ENCODE measurements at regions not wholly inside any gene's neighbourhood (a gene's known extent, or its start where the extent isn't known, plus 50 kb on each side); places are given as distances from the start of the nearest gene placed in this dataset.

- Histone ChIP-seq H3K27me3 (ENCODE audit: insufficient read depth, low read length) (no peaks in the 10 kb centered on the region), H3F3A (ENCODE audit: insufficient read depth, low read length) (no peaks in the 10 kb centered on the region), H2AFZ (ENCODE audit: low read length) (no peak overlapping the region)
Measured at GRCh38 chrY:15559169-15559568, 1034.8 kb downstream of the NLGN4Y start.

GRCh38 chrY:15560840-15561239 lies 1036.5 kb downstream of the NLGN4Y start:
- TF ChIP-seq CTCF (IDR thresholded peaks at IDR 0.05; ENCODE audit: low read length) (no peak), EZH2 (IDR thresholded peaks at IDR 0.05; ENCODE audit: borderline replicate concordance, low read length) (no peak)

More at GRCh38 chrY:15559169-15559568, 1034.8 kb downstream of the NLGN4Y start:
- TF ChIP-seq EZH2 (IDR thresholded peaks at IDR 0.05; ENCODE audit: borderline replicate concordance, low read length) (no peak), CTCF (IDR thresholded peaks at IDR 0.05; ENCODE audit: low read length) (peak; percentile 37; the same call in 1 of the 2 replicates)
- Histone ChIP-seq H3K4me3 (ENCODE audit: low read depth, low read length, poor library complexity, severe bottlenecking) (no peak overlapping the region), H3K4me1 (ENCODE audit: insufficient read depth, low read length, severe bottlenecking) (peaks cover 12% of the 10 kb centered on the region), H3K4me2 (ENCODE audit: low read length) (no peak overlapping the region), H4K20me1 (ENCODE audit: insufficient read depth, low read length) (no peaks in the 10 kb centered on the region), H3K27ac (ENCODE audit: low read depth, low read length, poor library complexity, severe bottlenecking) (no peak overlapping the region), H3K9me2 (ENCODE audit: low read depth, low read length) (no peaks in the 10 kb centered on the region), H3K79me2 (ENCODE audit: insufficient read depth, low read length) (no peaks in the 10 kb centered on the region), H3K9me3 (ENCODE audit: low read length) (no peaks in the 10 kb centered on the region), H3K36me3 (ENCODE audit: insufficient read depth, low read length) (no peaks in the 10 kb centered on the region), H3K9ac (ENCODE audit: low read length) (no peak overlapping the region)

GRCh38 chrY:15561501-15562289 lies 1037.4 kb downstream of the NLGN4Y start:
- Histone ChIP-seq H3K9ac (ENCODE audit: low read length) (no peak overlapping the region), H3K4me3 (ENCODE audit: low read depth, low read length, poor library complexity, severe bottlenecking) (no peak overlapping the region), H3K27me3 (ENCODE audit: insufficient read depth, low read length) (no peaks in the 10 kb centered on the region), H2AFZ (ENCODE audit: low read length) (no peak overlapping the region), H3K36me3 (ENCODE audit: insufficient read depth, low read length) (no peaks in the 10 kb centered on the region), H3K9me2 (ENCODE audit: low read depth, low read length) (no peaks in the 10 kb centered on the region), H3K4me1 (ENCODE audit: insufficient read depth, low read length, severe bottlenecking) (peaks cover 7% of the 10 kb centered on the region), H4K20me1 (ENCODE audit: insufficient read depth, low read length) (no peaks in the 10 kb centered on the region), H3K9me3 (ENCODE audit: low read length) (no peaks in the 10 kb centered on the region), H3K27ac (ENCODE audit: low read depth, low read length, poor library complexity, severe bottlenecking) (no peak overlapping the region), H3K79me2 (ENCODE audit: insufficient read depth, low read length) (no peaks in the 10 kb centered on the region), H3F3A (ENCODE audit: insufficient read depth, low read length) (no peaks in the 10 kb centered on the region), H3K4me2 (ENCODE audit: low read length) (no peak overlapping the region)
- TF ChIP-seq EZH2 (IDR thresholded peaks at IDR 0.05; ENCODE audit: borderline replicate concordance, low read length): no peak
- TF ChIP-seq CTCF (IDR thresholded peaks at IDR 0.05; ENCODE audit: low read length): no peak

More at GRCh38 chrY:15560840-15561239, 1036.5 kb downstream of the NLGN4Y start:
- Histone ChIP-seq H3K9ac (ENCODE audit: low read length) (no peak overlapping the region), H3K4me1 (ENCODE audit: insufficient read depth, low read length, severe bottlenecking) (peaks cover 7% of the 10 kb centered on the region), H3K27ac (ENCODE audit: low read depth, low read length, poor library complexity, severe bottlenecking) (no peak overlapping the region), H3F3A (ENCODE audit: insufficient read depth, low read length) (no peaks in the 10 kb centered on the region), H3K4me3 (ENCODE audit: low read depth, low read length, poor library complexity, severe bottlenecking) (no peak overlapping the region), H3K79me2 (ENCODE audit: insufficient read depth, low read length) (no peaks in the 10 kb centered on the region), H3K36me3 (ENCODE audit: insufficient read depth, low read length) (no peaks in the 10 kb centered on the region), H3K9me2 (ENCODE audit: low read depth, low read length) (no peaks in the 10 kb centered on the region), H3K4me2 (ENCODE audit: low read length) (no peak overlapping the region), H3K27me3 (ENCODE audit: insufficient read depth, low read length) (no peaks in the 10 kb centered on the region), H3K9me3 (ENCODE audit: low read length) (no peaks in the 10 kb centered on the region), H2AFZ (ENCODE audit: low read length) (no peak overlapping the region), H4K20me1 (ENCODE audit: insufficient read depth, low read length) (no peaks in the 10 kb centered on the region)

All from OCI-LY1 (cell line).